Skeletal muscle satellite cell (primary cell): ENCODE measurements at regions not wholly inside any gene's neighbourhood (a gene's known extent, or its start where the extent isn't known, plus 50 kb on each side); places are given as distances from the start of the nearest gene placed in this dataset. TPM values are rescaled to one million over a fixed set of nuclear protein-coding genes. Genes with fewer than 3 reads are reported as not detected.

Experiments
- H3K27me3 ChIP-seq: 2 replicates; pipeline ENCODE4 v1.7.0; 2013; ENCODE audit warnings: low read length; ENCODE audit not compliant: control insufficient read depth, insufficient read depth
- H3K36me3 ChIP-seq: 2 replicates; pipeline ENCODE4 v1.7.0; 2013; ENCODE audit warnings: mild to moderate bottlenecking, control low read depth, low read length; ENCODE audit not compliant: insufficient read depth
- H3K4me1 ChIP-seq: 2 replicates; pipeline ENCODE4 v1.7.0; 2013; ENCODE audit warnings: low read length; ENCODE audit not compliant: control insufficient read depth, insufficient read depth
- H3K4me2 ChIP-seq: 2 replicates; pipeline ENCODE4 v1.7.0; 2013; ENCODE audit warnings: mild to moderate bottlenecking, low read length
- H3K4me3 ChIP-seq: 2 replicates; pipeline ENCODE4 v1.7.0; 2013; ENCODE audit warnings: low read length
- H3K9ac ChIP-seq: 2 replicates; pipeline ENCODE4 v1.7.0; 2013; ENCODE audit warnings: mild to moderate bottlenecking, low read depth, low read length, moderate library complexity
- H3K9me3 ChIP-seq: replicated peaks from 2 replicates; pipeline ENCODE4 v1.7.0; 2013; ENCODE audit warnings: mild to moderate bottlenecking, control low read depth, low read length
- small RNA-seq: library from RNA; depleted of rRNA; stranded (forward); fragments of <200 nt; gene quantifications from one replicate; pipeline ENCODE3, GENCODE V24; 2012

DNA sequence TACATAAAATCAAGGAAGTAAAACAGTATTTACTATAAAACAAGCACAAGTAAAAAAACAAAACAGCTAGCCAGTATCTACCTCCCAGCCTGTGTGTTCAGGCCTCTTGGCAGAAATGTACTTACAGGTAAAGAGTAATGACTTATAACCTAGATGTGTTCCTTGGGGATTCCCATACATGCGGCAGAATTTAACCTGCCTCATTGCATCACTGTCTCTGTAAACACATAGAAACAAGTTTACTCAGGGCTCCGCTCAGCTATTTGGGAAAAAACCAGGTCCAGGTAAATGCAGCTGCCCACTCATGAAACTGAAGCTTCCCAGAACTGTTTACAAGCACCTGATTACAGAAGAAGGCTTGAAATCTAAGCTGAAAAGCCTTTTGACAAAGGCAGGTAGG is 50.7 kb upstream of the SERP2 start:
- Histone ChIP-seq H3K4me2 (no peak overlapping the region), H3K4me1 (peaks cover 5% of the 10 kb centered on the region), H3K27me3 (no peaks in the 10 kb centered on the region), H3K9me3 (no peaks in the 10 kb centered on the region), H3K9ac (no peak overlapping the region), H3K4me3 (no peak overlapping the region), H3K36me3 (no peaks in the 10 kb centered on the region)

- H3K36me3 ChIP-seq = no peaks in the 10 kb centered on the region
- no peaks in the 10 kb centered on the region for H3K4me1 ChIP-seq
- H3K9ac ChIP-seq = no peak overlapping the region
- H3K9me3 ChIP-seq = no peaks in the 10 kb centered on the region
- H3K27me3 ChIP-seq = no peaks in the 10 kb centered on the region
- H3K4me2 ChIP-seq = no peak overlapping the region
- H3K4me3 ChIP-seq = no peak overlapping the region
Observed at GRCh38 chr13:44323754-44324153, 49.9 kb upstream of the SERP2 start.

Small RNA genes in the stretch of these regions (small RNA-seq; reads per million reads assigned to genes)
- gene MIR8079 = not detected
